ENCODE measurements at regions not wholly inside any gene's neighbourhood (a gene's known extent, or its start where the extent isn't known, plus 50 kb on each side); places are given as distances from the start of the nearest gene placed in this dataset.

DNA sequence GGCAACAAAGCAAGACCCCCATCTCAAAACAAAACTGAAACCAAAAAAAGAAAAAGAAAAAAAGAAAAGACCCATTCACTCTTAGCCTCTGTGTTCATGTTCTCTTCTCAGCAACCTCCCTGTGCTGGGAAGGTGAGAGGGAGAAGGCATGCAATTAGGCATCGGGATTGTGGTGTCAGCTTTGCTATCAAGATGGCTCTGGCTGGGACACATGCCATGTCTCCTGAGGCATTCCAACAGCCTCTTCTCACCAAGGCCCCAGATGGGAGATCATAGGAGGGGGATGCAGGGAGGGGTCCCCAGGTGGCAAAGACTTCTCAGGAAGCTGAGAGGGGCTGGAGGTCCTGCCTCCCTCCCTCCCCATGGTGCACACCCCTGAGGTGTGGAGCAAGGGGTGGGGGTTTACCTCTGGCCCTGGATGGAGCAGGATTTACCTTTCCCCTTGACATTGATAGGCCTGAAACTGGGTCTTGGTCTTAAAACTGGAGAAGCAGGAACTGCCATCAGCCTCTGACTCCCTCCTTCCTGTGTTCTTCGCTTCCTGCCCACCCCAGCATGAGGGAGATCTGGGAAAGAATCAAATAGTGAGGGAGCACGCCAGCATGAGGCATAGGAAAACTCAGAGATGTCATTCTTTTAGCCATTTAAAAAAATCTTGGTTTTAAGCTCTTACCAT lies 96.2 kb upstream of the DUSP5 start:
- no peak overlapping the region for H3K4me3 ChIP-seq (ENCODE audit: low read depth, low read length)
- H3K27me3 ChIP-seq (ENCODE audit: insufficient read depth, low read depth, severe bottlenecking), result no peaks in the 10 kb centered on the region
- TF ChIP-seq, protein P1, sequence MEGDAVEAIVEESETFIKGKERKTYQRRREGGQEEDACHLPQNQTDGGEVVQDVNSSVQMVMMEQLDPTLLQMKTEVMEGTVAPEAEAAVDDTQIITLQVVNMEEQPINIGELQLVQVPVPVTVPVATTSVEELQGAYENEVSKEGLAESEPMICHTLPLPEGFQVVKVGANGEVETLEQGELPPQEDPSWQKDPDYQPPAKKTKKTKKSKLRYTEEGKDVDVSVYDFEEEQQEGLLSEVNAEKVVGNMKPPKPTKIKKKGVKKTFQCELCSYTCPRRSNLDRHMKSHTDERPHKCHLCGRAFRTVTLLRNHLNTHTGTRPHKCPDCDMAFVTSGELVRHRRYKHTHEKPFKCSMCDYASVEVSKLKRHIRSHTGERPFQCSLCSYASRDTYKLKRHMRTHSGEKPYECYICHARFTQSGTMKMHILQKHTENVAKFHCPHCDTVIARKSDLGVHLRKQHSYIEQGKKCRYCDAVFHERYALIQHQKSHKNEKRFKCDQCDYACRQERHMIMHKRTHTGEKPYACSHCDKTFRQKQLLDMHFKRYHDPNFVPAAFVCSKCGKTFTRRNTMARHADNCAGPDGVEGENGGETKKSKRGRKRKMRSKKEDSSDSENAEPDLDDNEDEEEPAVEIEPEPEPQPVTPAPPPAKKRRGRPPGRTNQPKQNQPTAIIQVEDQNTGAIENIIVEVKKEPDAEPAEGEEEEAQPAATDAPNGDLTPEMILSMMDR (IDR thresholded peaks at IDR 0.05; ENCODE audit: low read depth, low read length), result no peak
- no peaks in the 10 kb centered on the region for H3K36me3 ChIP-seq
- no peak for DNase-seq
- H3K27ac ChIP-seq, result no peak overlapping the region
- H3K9me3 ChIP-seq (ENCODE audit: severe bottlenecking), result no peaks in the 10 kb centered on the region

DNA sequence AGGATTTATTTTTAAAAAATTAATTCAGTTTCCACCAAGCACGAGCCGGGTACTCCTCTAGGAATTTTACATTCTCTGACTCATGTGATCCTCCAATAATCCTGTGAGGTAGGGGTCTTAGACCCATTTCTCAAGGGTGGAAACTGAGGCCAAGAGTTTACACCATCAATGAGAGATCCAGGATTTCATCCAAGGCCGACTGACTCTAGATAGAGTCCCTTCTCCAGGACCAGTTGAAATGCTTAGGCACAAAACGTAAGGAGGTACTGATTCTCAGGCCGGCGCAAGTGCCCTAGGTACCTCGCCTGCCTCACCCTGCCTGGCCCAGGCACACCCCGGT lies 95.7 kb upstream of the DUSP5 start:
- H3K9me3 ChIP-seq (ENCODE audit: severe bottlenecking), result no peaks in the 10 kb centered on the region
- DNase-seq, result no peak
- no peaks in the 10 kb centered on the region for H3K27me3 ChIP-seq (ENCODE audit: insufficient read depth, low read depth, severe bottlenecking)
- no peak overlapping the region for H3K4me3 ChIP-seq (ENCODE audit: low read depth, low read length)
- H3K27ac ChIP-seq, result no peak overlapping the region
- H3K36me3 ChIP-seq, result no peaks in the 10 kb centered on the region
- TF ChIP-seq, protein P1 (IDR thresholded peaks at IDR 0.05; ENCODE audit: low read depth, low read length), result no peak

DNA sequence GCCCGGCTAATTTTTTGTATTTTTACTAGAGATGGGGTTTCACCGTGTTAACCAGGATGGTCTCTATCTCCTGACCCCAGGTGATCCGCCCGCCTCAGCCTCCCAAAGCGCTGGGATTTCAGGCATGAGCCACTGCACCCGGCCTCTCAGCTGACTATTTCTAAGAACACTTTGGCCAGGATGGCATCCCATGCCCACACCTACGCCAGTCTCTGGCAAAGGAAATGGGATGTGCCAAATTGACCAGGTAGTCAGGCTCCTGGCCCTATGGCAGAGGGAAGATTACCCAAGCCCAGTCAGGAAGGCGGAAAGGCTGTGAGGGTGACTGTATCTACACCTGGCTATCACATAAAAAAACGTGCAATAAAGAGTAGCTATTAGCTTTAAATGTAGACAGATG lies 94.1 kb upstream of the DUSP5 start:
- Histone ChIP-seq H3K4me3 (ENCODE audit: low read depth, low read length) (no peak overlapping the region), H3K27ac (no peak overlapping the region), H3K36me3 (no peaks in the 10 kb centered on the region), H3K27me3 (ENCODE audit: insufficient read depth, low read depth, severe bottlenecking) (no peaks in the 10 kb centered on the region), H3K9me3 (ENCODE audit: severe bottlenecking) (no peaks in the 10 kb centered on the region)
- no peak for DNase-seq
- TF ChIP-seq, protein P1 (IDR thresholded peaks at IDR 0.05; ENCODE audit: low read depth, low read length), result no peak

DNA sequence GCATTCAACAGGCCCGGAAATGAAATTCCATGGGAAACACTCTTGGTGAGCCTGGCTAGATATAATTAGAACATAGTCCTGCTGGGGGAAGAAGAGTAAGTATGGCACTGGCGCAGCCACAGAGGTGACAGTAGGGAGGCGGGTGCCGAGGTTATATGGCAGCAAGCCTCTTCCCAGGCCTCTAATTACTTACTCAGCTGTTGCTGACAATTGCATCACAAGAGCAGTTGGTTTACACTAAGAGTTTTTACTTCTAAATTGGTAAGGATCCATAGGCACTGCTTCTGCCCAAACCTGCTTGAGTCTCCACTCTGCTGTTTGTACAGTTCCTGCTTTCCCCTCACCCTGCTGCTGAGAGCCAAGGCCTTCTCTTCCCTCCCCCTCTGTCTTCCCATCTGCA lies 93.3 kb upstream of the DUSP5 start:
- no peak for DNase-seq
- Histone ChIP-seq H3K9me3 (ENCODE audit: severe bottlenecking) (no peaks in the 10 kb centered on the region), H3K27me3 (ENCODE audit: insufficient read depth, low read depth, severe bottlenecking) (no peaks in the 10 kb centered on the region), H3K36me3 (no peaks in the 10 kb centered on the region), H3K4me3 (ENCODE audit: low read depth, low read length) (no peak overlapping the region), H3K27ac (no peak overlapping the region)
- TF ChIP-seq, protein P1 (IDR thresholded peaks at IDR 0.05; ENCODE audit: low read depth, low read length), result no peak

DNA sequence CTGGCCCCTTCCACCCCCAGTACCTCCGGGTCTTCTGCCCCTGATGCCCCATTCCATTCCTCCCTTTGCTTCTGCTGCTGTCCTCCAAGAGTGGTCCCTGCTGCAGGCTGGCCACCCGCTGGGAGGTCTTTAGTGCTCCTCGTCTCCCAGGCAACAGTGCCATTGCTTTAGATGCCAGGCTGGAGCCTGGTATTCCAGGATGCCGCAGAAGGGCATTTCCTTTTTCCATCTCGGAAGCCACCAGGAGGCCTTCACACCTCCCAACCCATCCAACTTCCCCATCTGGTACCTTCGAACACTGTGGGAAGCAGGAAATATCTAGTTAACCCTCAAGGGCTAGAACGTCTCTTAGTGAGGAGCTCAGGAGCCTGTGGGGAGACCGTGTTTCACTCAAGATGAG lies 92.9 kb upstream of the DUSP5 start:
- Histone ChIP-seq H3K27me3 (ENCODE audit: insufficient read depth, low read depth, severe bottlenecking) (no peaks in the 10 kb centered on the region), H3K36me3 (no peaks in the 10 kb centered on the region), H3K9me3 (ENCODE audit: severe bottlenecking) (no peaks in the 10 kb centered on the region), H3K27ac (no peak overlapping the region), H3K4me3 (ENCODE audit: low read depth, low read length) (no peak overlapping the region)
- no peak for DNase-seq
- TF ChIP-seq, protein P1 (IDR thresholded peaks at IDR 0.05; ENCODE audit: low read depth, low read length), result no peak

DNA sequence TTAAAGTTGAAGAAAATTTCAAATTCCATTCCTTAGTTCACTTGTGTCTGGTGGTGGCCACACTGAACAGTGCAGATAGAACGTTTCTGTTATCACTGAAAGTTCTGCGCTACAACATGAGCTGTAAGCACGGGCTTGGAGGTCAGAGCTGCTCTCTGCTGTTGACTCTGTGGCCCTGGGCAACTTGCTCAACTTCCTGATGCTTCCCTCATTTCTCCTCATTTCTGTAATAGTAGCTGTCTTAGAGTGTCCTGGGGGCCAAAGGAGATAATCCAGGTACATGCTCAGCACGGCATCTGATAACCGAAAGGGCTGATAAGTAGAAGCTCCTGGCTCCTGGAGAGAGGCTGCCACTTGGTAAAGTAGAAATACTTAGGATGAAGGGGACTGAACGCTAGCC lies 92.3 kb upstream of the DUSP5 start:
- DNase-seq, result no peak
- Histone ChIP-seq H3K27me3 (ENCODE audit: insufficient read depth, low read depth, severe bottlenecking) (no peaks in the 10 kb centered on the region), H3K4me3 (ENCODE audit: low read depth, low read length) (no peak overlapping the region), H3K27ac (no peak overlapping the region), H3K9me3 (ENCODE audit: severe bottlenecking) (no peaks in the 10 kb centered on the region), H3K36me3 (no peaks in the 10 kb centered on the region)
- TF ChIP-seq, protein P1 (IDR thresholded peaks at IDR 0.05; ENCODE audit: low read depth, low read length), result no peak

Measured in WERI-Rb-1 (cell line).